ENCODE measurements at regions not wholly inside any gene's neighbourhood (a gene's known extent, or its start where the extent isn't known, plus 50 kb on each side); places are given as distances from the start of the nearest gene placed in this dataset.
"Not testable (repeated sequence)": the region's sequence is repeated elsewhere in the genome, so short reads cannot be mapped to it uniquely, and the experiment has no call there.

DNA sequence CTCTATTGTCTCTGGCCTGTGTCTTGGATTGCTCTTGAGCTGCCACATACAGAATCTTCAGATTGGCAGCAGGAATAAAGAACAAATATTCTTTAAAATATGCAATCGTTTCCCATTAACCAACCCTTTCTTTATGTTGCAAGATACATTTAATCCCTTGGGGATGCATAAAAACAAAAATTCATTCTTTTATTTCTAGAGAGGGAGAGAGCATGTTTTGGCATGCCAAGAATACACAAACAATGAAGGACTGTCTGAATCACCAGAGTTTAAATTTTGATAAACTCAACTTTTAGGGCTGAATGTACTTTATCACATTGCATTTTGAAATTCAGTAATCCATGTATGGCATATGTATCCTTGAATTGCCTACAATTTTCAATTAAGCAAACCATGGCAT lies 154.3 kb upstream of the SEMA3D start:
- Mint-ChIP-seq H3K9me3 (peaks cover 1% of the 10 kb centered on the region), H3K36me3 (ENCODE audit: low read depth) (peaks cover under 1% of the 10 kb centered on the region), H3K27me3 (ENCODE audit: low read depth, poor library complexity) (peaks cover 4% of the 10 kb centered on the region), H3K4me3 (no peak overlapping the region), H3K4me1 (peaks cover 4% of the 10 kb centered on the region), H3K27ac (no peak overlapping the region)
- TF ChIP-seq, protein P1, sequence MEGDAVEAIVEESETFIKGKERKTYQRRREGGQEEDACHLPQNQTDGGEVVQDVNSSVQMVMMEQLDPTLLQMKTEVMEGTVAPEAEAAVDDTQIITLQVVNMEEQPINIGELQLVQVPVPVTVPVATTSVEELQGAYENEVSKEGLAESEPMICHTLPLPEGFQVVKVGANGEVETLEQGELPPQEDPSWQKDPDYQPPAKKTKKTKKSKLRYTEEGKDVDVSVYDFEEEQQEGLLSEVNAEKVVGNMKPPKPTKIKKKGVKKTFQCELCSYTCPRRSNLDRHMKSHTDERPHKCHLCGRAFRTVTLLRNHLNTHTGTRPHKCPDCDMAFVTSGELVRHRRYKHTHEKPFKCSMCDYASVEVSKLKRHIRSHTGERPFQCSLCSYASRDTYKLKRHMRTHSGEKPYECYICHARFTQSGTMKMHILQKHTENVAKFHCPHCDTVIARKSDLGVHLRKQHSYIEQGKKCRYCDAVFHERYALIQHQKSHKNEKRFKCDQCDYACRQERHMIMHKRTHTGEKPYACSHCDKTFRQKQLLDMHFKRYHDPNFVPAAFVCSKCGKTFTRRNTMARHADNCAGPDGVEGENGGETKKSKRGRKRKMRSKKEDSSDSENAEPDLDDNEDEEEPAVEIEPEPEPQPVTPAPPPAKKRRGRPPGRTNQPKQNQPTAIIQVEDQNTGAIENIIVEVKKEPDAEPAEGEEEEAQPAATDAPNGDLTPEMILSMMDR (IDR thresholded peaks at IDR 0.05) = no peak
- no peak for DNase-seq

GRCh38 chr7:85336086-85336485 lies 149.2 kb upstream of the SEMA3D start:
- Mint-ChIP-seq H3K4me3 (no peak overlapping the region), H3K27ac (no peak overlapping the region), H3K9me3 (peaks cover 14% of the 10 kb centered on the region), H3K27me3 (ENCODE audit: low read depth, poor library complexity) (no peaks in the 10 kb centered on the region), H3K36me3 (ENCODE audit: low read depth) (peaks cover 8% of the 10 kb centered on the region), H3K4me1 (peaks cover 13% of the 10 kb centered on the region)
- TF ChIP-seq, protein P1 (IDR thresholded peaks at IDR 0.05) = no peak
- no peak for DNase-seq

- Mint-ChIP-seq H3K4me1 (peaks cover 13% of the 10 kb centered on the region), H3K9me3 (peaks cover 14% of the 10 kb centered on the region)
- not testable (repeated sequence) for H3K27me3 Mint-ChIP-seq (ENCODE audit: low read depth, poor library complexity); H3K36me3 Mint-ChIP-seq (ENCODE audit: low read depth); H3K27ac Mint-ChIP-seq; H3K4me3 Mint-ChIP-seq
- peak; percentile 15 for DNase-seq
These were observed 148.3 kb upstream of the SEMA3D start for GRCh38 chr7:85335113-85335512.

- peaks cover 14% of the 10 kb centered on the region for H3K4me1 Mint-ChIP-seq
- peaks cover 4% of the 10 kb centered on the region for H3K9me3 Mint-ChIP-seq
- H3K27ac Mint-ChIP-seq = no peak overlapping the region
- TF ChIP-seq, protein P1 (IDR thresholded peaks at IDR 0.05) = no peak
- no peak overlapping the region for H3K4me3 Mint-ChIP-seq
- DNase-seq = no peak
- no peaks in the 10 kb centered on the region for H3K27me3 Mint-ChIP-seq (ENCODE audit: low read depth, poor library complexity)
- no peaks in the 10 kb centered on the region for H3K36me3 Mint-ChIP-seq (ENCODE audit: low read depth)
These were observed 141.7 kb upstream of the SEMA3D start for GRCh38 chr7:85328456-85328998.

DNA sequence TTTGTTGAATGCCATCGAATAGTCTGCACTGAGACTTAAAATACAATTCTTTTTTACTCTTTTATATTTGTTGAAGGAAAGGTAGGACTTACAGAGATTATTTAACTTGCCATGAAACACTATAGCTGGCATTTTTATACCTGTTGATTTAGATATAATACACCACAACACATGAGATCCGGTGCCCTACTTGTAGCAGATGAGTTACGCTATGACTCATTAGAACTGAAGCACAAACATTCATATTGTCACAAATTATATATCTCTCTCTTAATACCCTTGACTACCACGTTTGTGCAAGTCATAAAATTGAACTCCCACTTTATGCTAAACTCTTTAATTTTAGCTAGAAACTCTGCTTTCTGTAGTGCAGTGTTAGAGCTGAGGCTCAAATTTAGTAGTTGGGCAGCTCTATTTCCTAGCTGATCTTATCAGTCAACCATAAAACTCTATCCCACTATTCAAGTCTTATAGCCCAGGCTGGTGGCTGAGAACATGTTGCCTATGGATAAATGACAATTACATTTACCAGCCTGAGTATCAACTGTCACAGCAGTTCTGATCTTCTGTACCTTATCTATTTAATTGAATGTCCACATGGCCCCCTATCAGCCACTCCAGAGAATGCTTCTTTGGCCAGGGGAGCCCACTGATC lies 137.4 kb upstream of the SEMA3D start:
- no peaks in the 10 kb centered on the region for H3K36me3 Mint-ChIP-seq (ENCODE audit: low read depth)
- TF ChIP-seq, protein P1 (IDR thresholded peaks at IDR 0.05) = no peak
- no peak for DNase-seq
- no peaks in the 10 kb centered on the region for H3K27me3 Mint-ChIP-seq (ENCODE audit: low read depth, poor library complexity)
- H3K4me3 Mint-ChIP-seq = no peak overlapping the region
- peaks cover 41% of the 10 kb centered on the region for H3K4me1 Mint-ChIP-seq
- peak overlapping the region; percentile 7 for H3K27ac Mint-ChIP-seq
- H3K9me3 Mint-ChIP-seq = no peaks in the 10 kb centered on the region

DNA sequence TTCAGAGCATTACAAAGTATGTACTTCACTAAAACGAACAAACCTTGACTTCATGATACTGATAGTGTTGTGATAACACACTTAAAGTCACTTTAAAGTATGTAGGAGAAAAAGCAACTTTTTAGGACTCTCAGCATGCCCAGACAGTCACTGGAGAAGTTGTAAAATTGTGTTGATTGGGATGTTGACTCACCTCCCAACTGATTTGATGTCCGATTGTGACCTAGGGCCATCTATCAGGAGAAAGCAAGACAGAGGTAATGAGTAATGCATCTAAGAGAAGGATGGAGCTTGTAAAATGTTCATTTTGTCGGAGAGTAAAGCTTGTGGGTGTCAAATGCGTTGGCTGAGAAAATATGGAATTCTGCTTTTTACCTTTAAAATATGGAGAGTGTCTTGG lies 135.4 kb upstream of the SEMA3D start:
- no peaks in the 10 kb centered on the region for H3K36me3 Mint-ChIP-seq (ENCODE audit: low read depth)
- H3K4me3 Mint-ChIP-seq = no peak overlapping the region
- no peaks in the 10 kb centered on the region for H3K27me3 Mint-ChIP-seq (ENCODE audit: low read depth, poor library complexity)
- H3K27ac Mint-ChIP-seq = peak overlapping the region; percentile 10
- TF ChIP-seq, protein P1 (IDR thresholded peaks at IDR 0.05) = no peak
- peaks cover 41% of the 10 kb centered on the region for H3K4me1 Mint-ChIP-seq
- no peaks in the 10 kb centered on the region for H3K9me3 Mint-ChIP-seq
- DNase-seq = no peak

Data from nephron progenitor cell (in vitro differentiated cells).